ENCODE measurements at regions not wholly inside any gene's neighbourhood (a gene's known extent, or its start where the extent isn't known, plus 50 kb on each side); places are given as distances from the start of the nearest gene placed in this dataset.

- no peaks in the 10 kb centered on the region for H3K36me3 ChIP-seq (ENCODE audit: insufficient read depth, low read length)
- no peaks in the 10 kb centered on the region for H3K27me3 ChIP-seq (ENCODE audit: insufficient read depth, low read length)
- intact Hi-C loops (cut with micrococcal nuclease): no loop called here
- H3K4me3 ChIP-seq (ENCODE audit: low read length in 2 of 2): no peak overlapping the region
- no peak overlapping the region for H3K4me3 Mint-ChIP-seq
- no peak for DNase-seq
- no peak overlapping the region for H3K27ac Mint-ChIP-seq
- H3K27ac ChIP-seq (ENCODE audit: low read depth, low read length): no peak overlapping the region
- peaks cover 0 to 7% (median 2%) of the 10 kb centered on the region in 8 donors for H3K9me3 Mint-ChIP-seq
- no peaks in the 10 kb centered on the region for H3K9me3 ChIP-seq (ENCODE audit: control insufficient read depth in 1 of 2, low read length in 2 of 2)
- no peaks in the 10 kb centered on the region for H3K27me3 Mint-ChIP-seq
- H3K36me3 Mint-ChIP-seq: no peaks in the 10 kb centered on the region
- H3K4me1 Mint-ChIP-seq: no peaks in the 10 kb centered on the region
- no peaks in the 10 kb centered on the region for H3K4me1 ChIP-seq (ENCODE audit: insufficient read depth, low read length)
- CTCF ChIA-PET (ENCODE audit: partially characterized antibody): no interaction called here
- POLR2A ChIA-PET (ENCODE audit: partially characterized antibody): no interaction called here
Observed at GRCh38 chr10:25661632-25662031, 272.4 kb upstream of the MYO3A start.

GRCh38 chr10:25666276-25666675 lies 267.8 kb upstream of the MYO3A start:
- H3K9me3 ChIP-seq (ENCODE audit: control insufficient read depth in 1 of 2, low read length in 2 of 2): no peaks in the 10 kb centered on the region
- CTCF ChIA-PET (ENCODE audit: partially characterized antibody): no interaction called here
- DNase-seq: no peak
- H3K36me3 Mint-ChIP-seq: no peaks in the 10 kb centered on the region
- H3K27me3 Mint-ChIP-seq: no peaks in the 10 kb centered on the region
- H3K27me3 ChIP-seq (ENCODE audit: insufficient read depth, low read length): no peaks in the 10 kb centered on the region
- no peak overlapping the region for H3K27ac Mint-ChIP-seq
- no peak overlapping the region for H3K4me3 ChIP-seq (ENCODE audit: low read length in 2 of 2)
- H3K4me1 ChIP-seq (ENCODE audit: insufficient read depth, low read length): no peaks in the 10 kb centered on the region
- H3K4me3 Mint-ChIP-seq: no peak overlapping the region
- POLR2A ChIA-PET (ENCODE audit: partially characterized antibody): no interaction called here
- intact Hi-C loops (cut with micrococcal nuclease): loop anchor here (5.0 kb wide), 1 partner anchor 339 kb away; no protein-coding TSS in a partner anchor
- no peaks in the 10 kb centered on the region for H3K36me3 ChIP-seq (ENCODE audit: insufficient read depth, low read length)
- no peak overlapping the region for H3K27ac ChIP-seq (ENCODE audit: low read depth, low read length)
- H3K4me1 Mint-ChIP-seq: no peaks in the 10 kb centered on the region
- H3K9me3 Mint-ChIP-seq: peaks cover 0 to 3% (median under 1%) of the 10 kb centered on the region in 8 donors

DNA sequence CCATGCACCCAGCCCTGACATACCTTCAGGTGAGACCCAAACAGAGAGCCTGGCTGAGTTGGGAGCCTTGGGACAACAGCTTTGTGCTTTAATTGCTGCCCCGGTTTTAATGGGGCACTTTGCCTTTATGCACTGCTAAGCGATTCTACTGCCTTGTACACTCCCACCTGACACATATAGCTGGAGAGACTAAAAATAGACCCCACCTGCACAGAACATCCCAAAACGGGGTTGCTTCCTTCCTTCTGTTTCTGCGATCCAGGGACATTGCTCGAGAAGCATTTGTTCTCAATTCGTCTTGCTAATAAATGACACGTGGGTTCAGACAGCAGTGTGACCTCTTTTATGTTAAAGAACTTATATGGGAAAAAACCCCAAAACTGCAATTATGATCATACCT lies 258.8 kb upstream of the MYO3A start:
- Mint-ChIP-seq H3K36me3 (no peaks in the 10 kb centered on the region), H3K4me3 (no peak overlapping the region), H3K9me3 (peaks cover 0 to 17% (median 2%) of the 10 kb centered on the region in 8 donors), H3K27me3 (no peaks in the 10 kb centered on the region), H3K4me1 (no peaks in the 10 kb centered on the region), H3K27ac (no peak overlapping the region)
- no peaks in the 10 kb centered on the region for H3K9me3 ChIP-seq (ENCODE audit: control insufficient read depth in 1 of 2, low read length in 2 of 2)
- H3K4me1 ChIP-seq (ENCODE audit: insufficient read depth, low read length): no peaks in the 10 kb centered on the region
- no peak overlapping the region for H3K27ac ChIP-seq (ENCODE audit: low read depth, low read length)
- H3K4me3 ChIP-seq (ENCODE audit: low read length in 2 of 2): no peak overlapping the region
- H3K36me3 ChIP-seq (ENCODE audit: insufficient read depth, low read length): no peaks in the 10 kb centered on the region
- no peak for DNase-seq
- ChIA-PET CTCF (ENCODE audit: partially characterized antibody) (no interaction called here), POLR2A (ENCODE audit: partially characterized antibody) (no interaction called here)
- H3K27me3 ChIP-seq (ENCODE audit: insufficient read depth, low read length): no peaks in the 10 kb centered on the region
- intact Hi-C loops (cut with micrococcal nuclease): no loop called here

DNA sequence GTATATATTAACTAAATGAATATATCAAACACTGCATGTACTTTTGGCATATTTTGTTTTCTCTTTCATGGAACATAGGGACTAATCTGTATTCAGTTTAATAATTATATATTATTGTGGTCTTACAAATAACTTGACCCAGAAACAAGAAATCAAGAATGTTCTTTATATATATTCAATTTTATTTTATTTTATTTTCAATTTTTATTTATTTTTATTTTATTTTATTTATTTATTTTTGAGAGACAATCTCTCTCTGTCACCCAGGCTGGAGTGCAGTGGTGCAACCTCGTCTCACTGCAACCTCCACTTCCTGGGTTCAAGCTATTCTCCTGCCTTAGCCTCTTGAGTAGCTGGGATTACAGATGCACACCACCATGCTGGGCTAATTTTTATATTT lies 258.4 kb upstream of the MYO3A start:
- Mint-ChIP-seq H3K27ac (no peak overlapping the region), H3K4me3 (no peak overlapping the region), H3K36me3 (no peaks in the 10 kb centered on the region), H3K4me1 (no peaks in the 10 kb centered on the region), H3K27me3 (no peaks in the 10 kb centered on the region), H3K9me3 (peaks cover 0 to 17% (median 2%) of the 10 kb centered on the region in 8 donors)
- Histone ChIP-seq H3K9me3 (ENCODE audit: control insufficient read depth in 1 of 2, low read length in 2 of 2) (no peaks in the 10 kb centered on the region), H3K27me3 (ENCODE audit: insufficient read depth, low read length) (no peaks in the 10 kb centered on the region), H3K4me3 (ENCODE audit: low read length in 2 of 2) (no peak overlapping the region), H3K36me3 (ENCODE audit: insufficient read depth, low read length) (no peaks in the 10 kb centered on the region), H3K27ac (ENCODE audit: low read depth, low read length) (no peak overlapping the region), H3K4me1 (ENCODE audit: insufficient read depth, low read length) (no peaks in the 10 kb centered on the region)
- ChIA-PET POLR2A (ENCODE audit: partially characterized antibody) (no interaction called here), CTCF (ENCODE audit: partially characterized antibody) (no interaction called here)
- DNase-seq: no peak
- intact Hi-C loops (cut with micrococcal nuclease): no loop called here

GRCh38 chr10:25678220-25678619 lies 255.8 kb upstream of the MYO3A start:
- no peak overlapping the region for H3K4me3 ChIP-seq (ENCODE audit: low read length in 2 of 2)
- no peak for DNase-seq
- no peak overlapping the region for H3K4me3 Mint-ChIP-seq
- no peak overlapping the region for H3K27ac ChIP-seq (ENCODE audit: low read depth, low read length)
- no peaks in the 10 kb centered on the region for H3K27me3 ChIP-seq (ENCODE audit: insufficient read depth, low read length)
- no peaks in the 10 kb centered on the region for H3K36me3 ChIP-seq (ENCODE audit: insufficient read depth, low read length)
- H3K27me3 Mint-ChIP-seq: no peaks in the 10 kb centered on the region
- no peaks in the 10 kb centered on the region for H3K4me1 Mint-ChIP-seq
- no peaks in the 10 kb centered on the region for H3K4me1 ChIP-seq (ENCODE audit: insufficient read depth, low read length)
- H3K9me3 ChIP-seq (ENCODE audit: control insufficient read depth in 1 of 2, low read length in 2 of 2): no peaks in the 10 kb centered on the region
- H3K36me3 Mint-ChIP-seq: no peaks in the 10 kb centered on the region
- peaks cover 0 to 15% (median under 1%) of the 10 kb centered on the region in 8 donors for H3K9me3 Mint-ChIP-seq
- ChIA-PET POLR2A (ENCODE audit: partially characterized antibody) (no interaction called here), CTCF (ENCODE audit: partially characterized antibody) (no interaction called here)
- intact Hi-C loops (cut with micrococcal nuclease): no loop called here
- H3K27ac Mint-ChIP-seq: no peak overlapping the region

GRCh38 chr10:25678666-25679065 lies 255.4 kb upstream of the MYO3A start:
- Histone ChIP-seq H3K27ac (ENCODE audit: low read depth, low read length) (no peak overlapping the region), H3K27me3 (ENCODE audit: insufficient read depth, low read length) (no peaks in the 10 kb centered on the region), H3K36me3 (ENCODE audit: insufficient read depth, low read length) (no peaks in the 10 kb centered on the region), H3K4me1 (ENCODE audit: insufficient read depth, low read length) (no peaks in the 10 kb centered on the region), H3K4me3 (ENCODE audit: low read length in 2 of 2) (no peak overlapping the region), H3K9me3 (ENCODE audit: control insufficient read depth in 1 of 2, low read length in 2 of 2) (no peaks in the 10 kb centered on the region)
- POLR2A ChIA-PET (ENCODE audit: partially characterized antibody): no interaction called here
- Mint-ChIP-seq H3K4me1 (no peaks in the 10 kb centered on the region), H3K27me3 (no peaks in the 10 kb centered on the region), H3K9me3 (peaks cover 0 to 12% (median under 1%) of the 10 kb centered on the region in 8 donors), H3K36me3 (no peaks in the 10 kb centered on the region), H3K27ac (no peak overlapping the region), H3K4me3 (no peak overlapping the region)
- intact Hi-C loops (cut with micrococcal nuclease): no loop called here
- CTCF ChIA-PET (ENCODE audit: partially characterized antibody): no interaction called here
- no peak for DNase-seq

DNA sequence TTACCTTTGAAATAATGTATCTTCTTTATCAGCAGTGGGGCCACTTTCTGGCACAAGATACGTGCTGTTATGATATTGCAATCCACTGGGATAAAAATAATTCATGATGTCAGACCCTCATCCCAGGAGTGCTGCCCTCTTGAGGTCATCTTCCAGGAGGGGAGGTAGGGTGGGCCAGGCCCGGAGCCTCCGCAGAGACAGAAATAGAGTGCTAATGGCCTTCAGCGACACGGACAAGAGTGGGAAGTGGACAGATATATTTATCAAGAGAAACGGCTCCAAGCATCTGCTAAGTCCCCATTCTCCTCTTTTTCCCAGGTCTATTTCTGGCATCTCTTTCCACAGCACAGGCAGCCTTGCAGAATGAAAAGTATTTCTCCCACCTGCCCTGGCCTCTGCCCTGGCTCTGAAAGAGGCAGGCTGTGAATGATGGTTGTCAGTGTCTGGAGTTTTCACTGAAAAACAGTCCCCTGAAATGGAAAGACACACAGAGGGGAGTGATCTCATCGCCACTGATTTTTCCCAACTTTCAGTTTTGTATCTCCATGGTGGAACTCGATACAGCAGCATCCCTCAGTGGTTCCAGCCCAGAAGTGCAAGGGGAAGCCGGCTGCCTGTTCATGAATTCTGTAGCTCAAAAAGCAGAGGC lies 251.7 kb upstream of the MYO3A start:
- Histone ChIP-seq H3K36me3 (ENCODE audit: insufficient read depth, low read length) (no peaks in the 10 kb centered on the region), H3K9me3 (ENCODE audit: control insufficient read depth in 1 of 2, low read length in 2 of 2) (no peaks in the 10 kb centered on the region), H3K27me3 (ENCODE audit: insufficient read depth, low read length) (no peaks in the 10 kb centered on the region), H3K27ac (ENCODE audit: low read depth, low read length) (no peak overlapping the region), H3K4me1 (ENCODE audit: insufficient read depth, low read length) (no peaks in the 10 kb centered on the region), H3K4me3 (ENCODE audit: low read length in 2 of 2) (no peak overlapping the region)
- Mint-ChIP-seq H3K4me3 (no peak overlapping the region), H3K9me3 (no peaks in the 10 kb centered on the region), H3K27ac (no peak overlapping the region), H3K27me3 (peaks cover 0 to 1% of the 10 kb centered on the region in 2 donors), H3K36me3 (no peaks in the 10 kb centered on the region), H3K4me1 (no peaks in the 10 kb centered on the region)
- ChIA-PET POLR2A (ENCODE audit: partially characterized antibody) (no interaction called here), CTCF (ENCODE audit: partially characterized antibody) (no interaction called here)
- intact Hi-C loops (cut with micrococcal nuclease): no loop called here
- no peak for DNase-seq

DNA sequence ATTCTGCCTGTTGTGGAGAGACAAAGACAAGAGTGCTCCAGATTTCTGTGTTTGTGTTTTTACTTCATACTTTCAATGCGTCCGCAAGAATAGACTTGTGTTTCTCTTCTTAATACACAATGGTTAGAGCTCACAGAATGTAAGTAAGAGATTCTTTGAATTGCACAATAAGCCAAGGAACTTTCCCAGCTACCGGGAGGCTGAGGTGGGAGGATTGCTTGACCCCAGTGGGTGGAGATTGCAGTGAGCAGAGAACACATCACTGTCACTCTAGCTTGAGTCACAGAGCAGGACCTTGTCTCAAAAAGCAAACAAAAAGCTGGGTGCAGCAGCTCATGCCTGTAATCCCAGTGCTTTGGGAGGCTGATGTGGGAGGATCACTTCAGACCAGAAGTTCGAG lies 250.7 kb upstream of the MYO3A start:
- Mint-ChIP-seq H3K27me3 (peaks cover 0 to 1% of the 10 kb centered on the region in 2 donors), H3K27ac (no peak overlapping the region), H3K4me3 (no peak overlapping the region), H3K36me3 (no peaks in the 10 kb centered on the region), H3K4me1 (no peaks in the 10 kb centered on the region), H3K9me3 (no peaks in the 10 kb centered on the region)
- no peaks in the 10 kb centered on the region for H3K9me3 ChIP-seq (ENCODE audit: control insufficient read depth in 1 of 2, low read length in 2 of 2)
- no peaks in the 10 kb centered on the region for H3K36me3 ChIP-seq (ENCODE audit: insufficient read depth, low read length)
- no peak overlapping the region for H3K4me3 ChIP-seq (ENCODE audit: low read length in 2 of 2)
- POLR2A ChIA-PET (ENCODE audit: partially characterized antibody): no interaction called here
- no peaks in the 10 kb centered on the region for H3K4me1 ChIP-seq (ENCODE audit: insufficient read depth, low read length)
- H3K27me3 ChIP-seq (ENCODE audit: insufficient read depth, low read length): no peaks in the 10 kb centered on the region
- no peak for DNase-seq
- no peak overlapping the region for H3K27ac ChIP-seq (ENCODE audit: low read depth, low read length)
- CTCF ChIA-PET (ENCODE audit: partially characterized antibody): no interaction called here
- intact Hi-C loops (cut with micrococcal nuclease): no loop called here
